LNCaP clone FGC (cell line): ENCODE measurements at regions not wholly inside any gene's neighbourhood (a gene's known extent, or its start where the extent isn't known, plus 50 kb on each side); places are given as distances from the start of the nearest gene placed in this dataset.
"Not testable (repeated sequence)": the region's sequence is repeated elsewhere in the genome, so short reads cannot be mapped to it uniquely, and the experiment has no call there.

Experiments
- DNase-seq: peaks from one replicate; pipeline ENCODE4 v3.0.0-alpha.2; 2011; ENCODE audit warnings: low read depth
- H3K4me3 ChIP-seq: 2 replicates; pipeline ENCODE4 v1.5.1; 2011; ENCODE audit warnings: mild to moderate bottlenecking, low read depth, low read length, control low read depth
- TF ChIP-seq, protein P1 (sequence below): IDR thresholded peaks from 2 replicates; pipeline ENCODE4 v1.5.1; 2012; ENCODE audit warnings: mild to moderate bottlenecking; ENCODE audit not compliant: control insufficient read depth, insufficient read depth; ENCODE audit errors: extremely low read depth

DNA sequence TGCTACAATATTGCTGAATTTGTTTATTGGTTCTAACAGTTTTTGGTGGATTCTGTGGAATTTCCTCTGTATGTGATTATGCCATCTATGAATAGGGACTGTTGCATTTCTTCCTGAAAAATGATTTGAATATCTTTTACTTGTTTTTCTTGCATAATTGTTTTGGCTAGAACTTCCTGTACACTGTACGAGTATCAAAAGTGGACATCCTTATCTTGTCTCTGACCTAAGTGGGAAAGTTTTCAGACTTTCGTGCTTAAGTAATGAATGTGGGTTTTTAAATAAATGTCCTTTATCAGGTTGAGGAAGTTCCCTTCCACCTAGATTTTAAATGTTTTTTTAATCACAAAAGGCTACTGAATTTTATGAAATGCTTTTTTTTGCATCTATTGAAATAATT lies 203.8 kb upstream of the ATP10A start:
- no peak for DNase-seq
- no peak overlapping the region for H3K4me3 ChIP-seq
- TF ChIP-seq, protein P1, sequence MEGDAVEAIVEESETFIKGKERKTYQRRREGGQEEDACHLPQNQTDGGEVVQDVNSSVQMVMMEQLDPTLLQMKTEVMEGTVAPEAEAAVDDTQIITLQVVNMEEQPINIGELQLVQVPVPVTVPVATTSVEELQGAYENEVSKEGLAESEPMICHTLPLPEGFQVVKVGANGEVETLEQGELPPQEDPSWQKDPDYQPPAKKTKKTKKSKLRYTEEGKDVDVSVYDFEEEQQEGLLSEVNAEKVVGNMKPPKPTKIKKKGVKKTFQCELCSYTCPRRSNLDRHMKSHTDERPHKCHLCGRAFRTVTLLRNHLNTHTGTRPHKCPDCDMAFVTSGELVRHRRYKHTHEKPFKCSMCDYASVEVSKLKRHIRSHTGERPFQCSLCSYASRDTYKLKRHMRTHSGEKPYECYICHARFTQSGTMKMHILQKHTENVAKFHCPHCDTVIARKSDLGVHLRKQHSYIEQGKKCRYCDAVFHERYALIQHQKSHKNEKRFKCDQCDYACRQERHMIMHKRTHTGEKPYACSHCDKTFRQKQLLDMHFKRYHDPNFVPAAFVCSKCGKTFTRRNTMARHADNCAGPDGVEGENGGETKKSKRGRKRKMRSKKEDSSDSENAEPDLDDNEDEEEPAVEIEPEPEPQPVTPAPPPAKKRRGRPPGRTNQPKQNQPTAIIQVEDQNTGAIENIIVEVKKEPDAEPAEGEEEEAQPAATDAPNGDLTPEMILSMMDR, result no peak

DNA sequence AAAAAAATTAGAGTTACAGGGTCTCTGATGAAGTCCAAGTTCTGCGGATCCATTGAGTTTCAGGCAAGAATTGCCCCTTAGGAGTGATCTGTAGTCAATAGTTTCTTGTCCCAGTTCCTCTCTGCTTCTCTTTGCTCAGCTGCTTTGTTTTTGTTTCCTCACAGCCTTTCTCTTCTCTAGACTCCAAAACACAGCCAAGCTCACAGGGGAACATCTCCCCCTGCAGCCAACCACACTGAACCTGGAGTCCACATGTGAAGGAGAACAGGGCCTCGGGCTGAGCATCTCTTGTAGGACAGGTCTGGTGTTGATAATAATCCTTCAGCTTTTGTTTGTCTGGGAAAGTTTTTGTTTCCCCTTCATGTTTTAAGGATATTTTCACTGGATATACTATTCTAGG lies 202.6 kb upstream of the ATP10A start:
- TF ChIP-seq, protein P1, result no peak
- H3K4me3 ChIP-seq, result no peak overlapping the region
- DNase-seq, result no peak

DNA sequence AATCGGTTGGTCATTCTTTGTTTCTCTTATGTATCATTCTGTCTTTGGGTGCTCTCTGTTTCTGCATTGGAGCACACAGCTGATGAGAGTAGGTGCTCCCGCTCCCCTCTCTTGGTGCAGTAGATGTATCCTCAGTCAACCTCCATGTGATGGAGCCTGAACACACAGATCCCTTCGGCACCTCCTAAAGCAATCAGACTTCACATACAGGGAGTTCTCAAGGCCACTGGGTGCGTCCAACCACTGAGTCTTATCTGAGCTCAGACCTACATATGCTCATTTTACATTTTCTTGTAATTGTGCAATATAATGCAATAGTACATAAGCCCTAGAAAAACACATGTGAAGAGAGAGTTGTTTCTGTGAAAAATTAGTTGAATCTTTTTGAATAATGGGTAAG lies 198.1 kb upstream of the ATP10A start:
- TF ChIP-seq, protein P1, result no peak
- no peak for DNase-seq
- no peak overlapping the region for H3K4me3 ChIP-seq

DNA sequence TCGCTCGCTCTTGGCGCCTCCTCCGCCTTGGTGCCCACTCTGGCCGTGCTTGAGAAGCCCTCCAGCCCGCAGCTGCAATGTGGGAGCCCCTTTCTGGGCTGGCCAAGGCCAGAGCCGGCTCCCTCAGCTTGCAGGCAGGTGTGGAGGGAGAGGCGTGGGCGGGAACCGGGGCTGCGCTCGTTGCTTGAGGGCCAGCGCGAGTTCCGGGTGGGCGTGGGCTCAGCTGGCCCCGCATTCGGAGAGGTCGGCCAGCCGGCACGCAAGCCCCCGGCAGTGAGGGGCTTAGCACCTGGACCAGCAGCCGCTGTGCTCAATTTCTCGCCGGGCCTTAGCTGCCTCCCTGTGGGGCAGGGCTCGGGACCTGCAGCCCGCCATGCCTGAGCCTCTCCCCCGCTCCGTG lies 193.6 kb upstream of the ATP10A start:
- not testable (repeated sequence) for H3K4me3 ChIP-seq, DNase-seq

DNA sequence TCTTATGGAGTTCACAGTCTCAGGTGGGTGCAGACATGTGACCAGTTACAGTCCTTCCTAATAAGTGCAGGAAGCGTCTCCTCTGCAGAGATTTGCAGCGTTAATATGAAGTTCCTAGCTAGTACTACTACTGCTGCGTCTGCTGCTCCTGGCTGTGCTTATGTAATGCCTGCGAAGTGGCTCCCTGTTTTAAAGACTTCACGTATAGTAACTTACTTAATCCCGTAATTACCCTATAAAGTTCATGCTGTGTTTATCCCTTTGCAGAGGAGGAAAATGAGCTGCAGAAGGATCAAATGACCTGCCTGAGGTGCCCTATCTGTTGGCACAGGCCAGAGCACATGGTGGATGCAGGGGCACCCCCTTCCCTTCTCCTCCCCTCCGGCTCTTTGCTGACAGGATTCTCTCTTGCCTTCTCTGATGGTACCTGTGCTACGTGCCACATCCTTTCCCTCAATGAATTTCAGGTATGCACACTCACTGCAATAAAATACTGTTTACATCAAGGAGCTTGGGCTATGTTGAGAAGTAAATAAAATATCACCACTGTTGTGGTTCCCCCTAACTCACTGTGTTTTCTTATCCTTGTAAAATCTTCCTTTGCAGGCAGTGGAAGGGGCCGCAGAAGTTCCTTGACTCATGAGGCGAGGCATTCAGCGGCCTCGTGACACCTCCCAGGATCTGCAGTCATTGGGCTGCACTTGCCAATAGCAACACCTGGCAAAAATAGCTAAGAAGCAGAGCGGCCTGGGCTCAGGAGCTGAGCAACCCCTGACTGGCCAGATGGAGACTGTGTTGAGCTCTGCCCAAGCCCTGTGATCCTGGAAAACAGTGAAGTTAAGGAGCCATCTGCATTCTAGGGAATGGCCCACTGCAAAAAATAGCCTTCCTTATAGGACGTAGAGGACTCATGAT lies 188.9 kb upstream of the ATP10A start:
- TF ChIP-seq, protein P1, result no peak
- no peak overlapping the region for H3K4me3 ChIP-seq
- DNase-seq, result no peak

DNA sequence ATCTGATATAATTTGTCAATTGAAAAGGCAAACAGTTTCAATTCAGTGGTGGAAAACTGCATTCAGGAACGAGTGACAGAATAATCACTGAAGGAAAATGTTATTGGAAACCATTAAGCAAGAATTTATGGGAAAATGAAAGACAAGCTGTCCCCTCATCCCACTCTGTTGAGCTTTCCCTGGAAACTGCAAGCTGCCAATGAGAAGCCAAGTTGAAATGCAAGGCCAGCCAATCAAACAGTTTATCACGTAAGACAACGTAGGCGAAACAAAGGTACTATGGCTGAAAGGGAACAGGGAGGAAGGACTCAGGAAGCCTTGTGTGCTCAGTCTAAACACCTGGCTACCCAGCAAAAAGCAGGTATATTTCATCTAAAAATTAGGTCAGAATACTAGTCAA lies 187.9 kb upstream of the ATP10A start:
- H3K4me3 ChIP-seq, result no peak overlapping the region
- no peak for DNase-seq
- TF ChIP-seq, protein P1, result no peak

DNA sequence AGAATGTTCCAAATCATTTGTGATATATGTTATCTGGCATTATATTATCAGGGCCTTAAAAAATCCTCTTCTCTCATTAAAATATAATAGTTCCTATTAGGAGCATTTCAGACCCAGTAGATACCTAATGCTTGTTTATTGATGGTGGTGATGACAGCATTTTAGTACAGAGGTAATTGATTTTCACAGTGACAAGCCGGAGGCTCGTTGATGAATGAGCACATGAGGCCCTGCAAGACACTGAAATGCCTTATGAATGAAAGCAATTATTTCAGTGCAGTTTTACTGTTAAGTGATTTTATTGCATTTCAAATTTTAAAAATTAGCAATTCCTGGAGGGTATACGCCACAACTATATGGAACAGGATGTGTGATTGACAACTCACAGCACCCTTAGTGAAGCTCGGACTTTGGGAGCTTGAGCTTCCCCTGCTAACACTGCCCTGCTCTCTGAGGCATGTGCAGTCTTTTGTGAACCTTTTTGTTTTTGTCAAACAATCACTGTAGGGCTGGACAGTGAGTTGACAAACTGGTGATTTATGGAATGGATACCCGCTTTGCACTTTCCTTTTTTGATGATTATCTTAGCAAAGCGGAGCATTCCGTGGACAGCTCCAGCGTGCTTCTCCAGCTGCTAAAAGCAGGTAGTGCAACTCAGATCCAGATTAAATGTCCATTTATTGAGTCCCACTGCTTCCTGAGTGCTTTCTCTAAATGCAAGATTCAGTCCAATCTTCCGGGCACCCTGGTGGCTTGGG lies 187.0 kb upstream of the ATP10A start:
- no peak overlapping the region for H3K4me3 ChIP-seq
- TF ChIP-seq, protein P1, result no peak
- no peak for DNase-seq
